HG03135 (cell line): ENCODE measurements at regions not wholly inside any gene's neighbourhood (a gene's known extent, or its start where the extent isn't known, plus 50 kb on each side); places are given as distances from the start of the nearest gene placed in this dataset.
A peak's percentile ranks its signal among the peaks of the same experiment; 100 is the strongest.
"Not testable (repeated sequence)": the region's sequence is repeated elsewhere in the genome, so short reads cannot be mapped to it uniquely, and the experiment has no call there.

Experiments
- ATAC-seq: cut with Tn5 transposase; IDR thresholded peaks from one replicate; pipeline ENCODE4 v1.9.1; 2021; ENCODE audit warnings: mild to moderate bottlenecking, moderate library complexity; ENCODE audit not compliant: unreplicated experiment

- ATAC-seq, result no peak
Measured at GRCh38 chr18:59980188-59980637, 80.4 kb downstream of the PMAIP1 start.

- ATAC-seq, result no peak
Measured at GRCh38 chr18:59971871-59972428, 72.2 kb downstream of the PMAIP1 start.

- peak; percentile 85 for ATAC-seq
Measured at GRCh38 chr18:59971144-59971543, 71.3 kb downstream of the PMAIP1 start.

GRCh38 chr18:59969477-59970028, 69.8 kb downstream of the PMAIP1 start:
- ATAC-seq, result not testable (repeated sequence)

GRCh38 chr18:59968583-59968982, 68.8 kb downstream of the PMAIP1 start:
- no peak for ATAC-seq

GRCh38 chr18:59967878-59968277, 68.1 kb downstream of the PMAIP1 start:
- no peak for ATAC-seq

- no peak for ATAC-seq
Measured at GRCh38 chr18:59966913-59967312, 67.1 kb downstream of the PMAIP1 start.

GRCh38 chr18:59963229-59963628, 63.4 kb downstream of the PMAIP1 start:
- no peak for ATAC-seq

GRCh38 chr18:59961070-59961469, 61.3 kb downstream of the PMAIP1 start:
- peak; percentile 84 for ATAC-seq

GRCh38 chr18:59960272-59960671, 60.5 kb downstream of the PMAIP1 start:
- ATAC-seq, result no peak

GRCh38 chr18:59959606-59960005, 59.8 kb downstream of the PMAIP1 start:
- no peak for ATAC-seq

- no peak for ATAC-seq
Measured at GRCh38 chr18:59959073-59959472, 59.3 kb downstream of the PMAIP1 start.

- no peak for ATAC-seq
Measured at GRCh38 chr18:59957957-59958356, 58.2 kb downstream of the PMAIP1 start.

GRCh38 chr18:59954755-59955156, 55.0 kb downstream of the PMAIP1 start:
- no peak for ATAC-seq

GRCh38 chr18:59954241-59954640, 54.4 kb downstream of the PMAIP1 start:
- no peak for ATAC-seq
